ENCODE measurements at regions not wholly inside any gene's neighbourhood (a gene's known extent, or its start where the extent isn't known, plus 50 kb on each side); places are given as distances from the start of the nearest gene placed in this dataset.

DNA sequence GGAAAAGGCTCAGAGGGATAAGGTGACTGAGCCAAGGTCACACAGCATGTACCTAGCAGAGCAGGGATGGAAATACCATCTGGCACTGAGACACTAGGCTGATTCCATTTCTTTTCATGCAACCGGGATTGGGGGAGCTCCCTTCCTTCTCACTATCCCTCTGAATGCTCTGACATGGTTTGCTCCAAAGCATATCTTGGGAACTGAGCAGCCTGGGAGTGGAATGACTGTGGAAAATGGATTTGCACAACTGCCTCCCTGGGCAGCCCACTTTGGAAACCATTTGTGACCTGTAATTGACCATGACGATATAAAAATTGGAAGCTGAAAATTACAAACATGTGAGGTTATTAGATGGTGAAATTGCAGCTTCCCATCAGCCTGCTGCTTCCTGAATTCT, 309.0 kb upstream of the CHD6 start:
- no peak overlapping the region for H3K27ac ChIP-seq
- TF ChIP-seq, protein P1, sequence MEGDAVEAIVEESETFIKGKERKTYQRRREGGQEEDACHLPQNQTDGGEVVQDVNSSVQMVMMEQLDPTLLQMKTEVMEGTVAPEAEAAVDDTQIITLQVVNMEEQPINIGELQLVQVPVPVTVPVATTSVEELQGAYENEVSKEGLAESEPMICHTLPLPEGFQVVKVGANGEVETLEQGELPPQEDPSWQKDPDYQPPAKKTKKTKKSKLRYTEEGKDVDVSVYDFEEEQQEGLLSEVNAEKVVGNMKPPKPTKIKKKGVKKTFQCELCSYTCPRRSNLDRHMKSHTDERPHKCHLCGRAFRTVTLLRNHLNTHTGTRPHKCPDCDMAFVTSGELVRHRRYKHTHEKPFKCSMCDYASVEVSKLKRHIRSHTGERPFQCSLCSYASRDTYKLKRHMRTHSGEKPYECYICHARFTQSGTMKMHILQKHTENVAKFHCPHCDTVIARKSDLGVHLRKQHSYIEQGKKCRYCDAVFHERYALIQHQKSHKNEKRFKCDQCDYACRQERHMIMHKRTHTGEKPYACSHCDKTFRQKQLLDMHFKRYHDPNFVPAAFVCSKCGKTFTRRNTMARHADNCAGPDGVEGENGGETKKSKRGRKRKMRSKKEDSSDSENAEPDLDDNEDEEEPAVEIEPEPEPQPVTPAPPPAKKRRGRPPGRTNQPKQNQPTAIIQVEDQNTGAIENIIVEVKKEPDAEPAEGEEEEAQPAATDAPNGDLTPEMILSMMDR (conservative IDR thresholded peaks at IDR 0.05) = no peak

DNA sequence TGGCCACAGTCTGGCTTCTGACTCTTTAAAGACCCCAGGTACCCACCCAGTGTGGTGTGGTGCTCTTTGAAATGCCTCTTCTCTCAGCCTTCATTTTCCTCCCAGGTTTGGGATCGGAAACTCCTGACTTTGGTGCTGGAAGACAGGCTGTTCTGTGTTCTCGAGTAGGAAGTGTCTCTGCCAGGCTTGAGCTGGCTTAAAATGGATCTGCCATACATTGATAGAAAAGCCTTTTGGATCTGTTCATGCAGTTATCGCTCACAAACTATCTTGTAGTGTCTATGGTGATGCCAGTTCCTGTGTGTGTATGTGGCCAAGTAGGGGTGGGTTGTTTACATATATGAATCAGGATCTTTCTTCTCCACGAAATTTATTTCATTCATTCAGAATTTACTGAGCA, 307.3 kb upstream of the CHD6 start:
- TF ChIP-seq, protein P1 (conservative IDR thresholded peaks at IDR 0.05) = no peak
- no peak overlapping the region for H3K27ac ChIP-seq

DNA sequence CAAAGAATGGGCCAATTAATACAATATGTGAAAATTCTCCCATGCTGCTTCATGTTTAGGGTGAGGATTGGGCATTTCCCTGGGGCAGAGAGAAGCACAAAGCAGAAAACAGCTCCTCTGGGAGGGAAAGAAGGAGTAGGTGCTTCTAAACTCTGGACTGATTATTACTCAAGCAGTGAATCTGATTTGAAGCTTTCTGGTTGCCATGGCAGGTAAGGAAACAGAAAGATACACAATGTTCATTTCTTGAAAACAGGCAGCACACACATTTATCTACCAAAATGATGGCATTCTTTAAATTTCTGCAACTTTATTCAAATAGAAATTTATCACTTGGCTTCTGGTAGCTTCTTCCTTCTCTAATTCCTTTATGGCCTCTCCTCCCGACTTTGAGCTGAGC, 305.4 kb upstream of the CHD6 start:
- TF ChIP-seq, protein P1 (conservative IDR thresholded peaks at IDR 0.05) = no peak

DNA sequence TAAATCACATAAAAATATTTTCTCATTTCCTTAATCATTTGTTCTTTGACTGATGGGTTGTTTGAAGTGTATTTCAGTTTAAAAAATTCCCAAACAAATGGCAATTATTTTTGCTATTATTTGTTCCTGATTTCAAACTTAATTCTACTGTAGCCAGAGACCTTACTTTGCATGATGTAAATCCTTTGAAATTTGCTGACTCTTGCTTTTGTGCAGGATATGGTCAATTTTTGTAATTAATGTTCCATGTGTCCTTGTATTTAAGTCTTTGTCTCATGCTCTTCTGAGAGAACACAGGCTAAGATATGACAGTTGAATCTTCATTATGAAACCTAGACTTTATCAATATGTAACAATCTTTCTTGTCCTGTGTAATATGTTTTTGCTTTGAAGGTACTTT, 295.0 kb upstream of the CHD6 start:
- TF ChIP-seq, protein P1 (conservative IDR thresholded peaks at IDR 0.05) = no peak
- no peak overlapping the region for H3K27ac ChIP-seq

More for the DNA sequence above, 305.4 kb upstream of the CHD6 start:
- no peak overlapping the region for H3K27ac ChIP-seq

DNA sequence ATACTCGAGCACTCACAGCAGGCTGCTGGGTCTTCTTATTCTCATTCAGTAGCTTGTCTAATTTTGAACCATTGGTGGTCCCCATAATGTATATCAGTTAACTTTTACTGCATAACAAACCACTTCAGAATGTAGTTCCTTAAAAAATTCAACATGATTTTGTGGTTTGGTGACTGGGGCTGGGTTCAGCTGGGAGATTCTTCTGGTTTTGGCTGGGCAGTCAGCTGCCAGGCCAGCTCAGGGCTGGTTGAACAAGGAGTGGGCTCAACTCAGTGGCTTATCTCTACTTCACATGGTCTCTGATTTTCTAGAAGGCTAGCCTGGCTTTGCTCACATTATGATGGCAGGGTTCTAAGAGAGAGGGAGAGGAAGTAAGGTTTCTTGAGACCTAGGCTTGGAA, 292.4 kb upstream of the CHD6 start:
- TF ChIP-seq, protein P1 (conservative IDR thresholded peaks at IDR 0.05) = no peak
- no peak overlapping the region for H3K27ac ChIP-seq

DNA sequence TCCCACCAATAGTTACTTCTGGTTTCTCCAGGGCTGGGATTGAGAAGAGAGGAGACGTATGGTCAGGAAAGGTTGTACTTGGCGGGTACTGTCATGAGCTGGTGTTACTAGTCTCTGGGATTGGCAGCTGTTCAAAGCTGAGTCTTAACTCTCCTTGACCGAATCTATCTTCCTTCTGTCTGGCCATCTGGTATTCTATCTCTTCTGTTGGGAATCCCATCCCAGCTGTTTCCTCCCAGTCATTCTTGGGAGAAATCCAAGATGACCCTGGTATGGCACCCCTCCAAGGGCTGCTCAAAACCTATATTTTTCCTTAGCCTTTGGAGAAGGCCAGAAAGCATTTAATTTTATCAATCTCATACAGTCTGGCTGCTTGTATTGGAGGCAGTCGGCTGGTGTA, 287.0 kb upstream of the CHD6 start:
- no peak overlapping the region for H3K27ac ChIP-seq
- TF ChIP-seq, protein P1 (conservative IDR thresholded peaks at IDR 0.05) = no peak; the same call in 1 of the 2 replicates

DNA sequence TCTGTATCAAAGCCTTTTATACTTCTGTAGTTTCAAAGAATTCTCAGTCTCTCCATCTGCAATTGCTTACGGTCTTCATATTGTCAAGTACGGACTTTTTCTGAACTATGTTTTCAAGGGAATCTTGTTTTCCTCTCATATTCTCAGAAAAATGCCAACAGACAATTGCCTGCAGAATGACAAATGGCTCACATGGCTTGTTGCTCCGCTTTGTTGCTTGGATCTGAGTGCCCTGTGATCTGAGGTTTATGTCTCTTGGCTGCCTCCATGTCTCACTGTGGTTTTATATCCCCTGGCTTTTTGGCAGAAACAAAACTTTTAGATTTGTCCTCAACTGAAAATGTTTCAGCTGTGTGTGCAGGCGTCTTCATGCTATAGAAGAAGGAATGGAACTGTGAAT, 285.4 kb upstream of the CHD6 start:
- no peak overlapping the region for H3K27ac ChIP-seq
- TF ChIP-seq, protein P1 (conservative IDR thresholded peaks at IDR 0.05) = no peak

DNA sequence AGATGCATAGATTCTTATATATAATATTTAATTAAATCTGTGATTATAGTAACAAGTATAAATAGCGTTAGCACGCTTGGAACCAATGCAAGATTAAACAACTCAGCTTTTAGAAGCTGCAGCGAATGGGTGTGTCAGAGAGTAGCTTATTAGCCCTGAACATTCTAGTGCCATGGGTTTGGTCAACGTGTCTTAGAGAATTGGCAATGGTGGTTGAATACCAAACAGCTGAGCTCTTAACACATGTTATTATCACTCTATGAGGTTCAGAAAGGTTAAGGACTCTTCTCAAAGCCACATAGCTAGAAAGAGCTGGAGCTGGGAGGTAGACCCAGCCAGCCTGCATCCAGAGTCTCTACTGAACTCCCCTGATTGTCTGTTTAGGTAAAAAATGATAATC, 284.2 kb upstream of the CHD6 start:
- no peak overlapping the region for H3K27ac ChIP-seq
- TF ChIP-seq, protein P1 (conservative IDR thresholded peaks at IDR 0.05) = no peak
